Stimulated activated naive B cell treated with anti-CD40 and anti-IgM and Interleukin-4, amounts not matched to agents 10 μg/mL and 1 μg/mL and 100 μg/mL, for 72 hours (primary cell): ENCODE measurements at regions not wholly inside any gene's neighbourhood (a gene's known extent, or its start where the extent isn't known, plus 50 kb on each side); places are given as distances from the start of the nearest gene placed in this dataset.

Experiments
- ATAC-seq, 2 donors: fragments of 150-1000 bp; cut with Tn5 transposase; replicated peaks; 2 replicates each; pipeline ENCODE4 v1.10.0; 2021; ENCODE audit warnings: moderate library complexity in 1 of 2
- DNase-seq: peaks from one replicate; pipeline ENCODE4 v3.0.0; 2021
- H3K27ac Mint-ChIP-seq: one replicate; pipeline ENCODE4 v1.8.0; 2022; ENCODE audit warnings: mild to moderate bottlenecking, mixed read lengths
- H3K27me3 Mint-ChIP-seq, 2 donors: one replicate each; pipeline ENCODE4 v1.8.0; 2022; ENCODE audit warnings: mixed read lengths in 2 of 2
- H3K36me3 Mint-ChIP-seq, 2 donors: one replicate each; pipeline ENCODE4 v1.8.0; 2022; ENCODE audit warnings: mixed read lengths in 2 of 2, mild to moderate bottlenecking in 1 of 2
- H3K4me1 Mint-ChIP-seq, 2 donors: one replicate each; pipeline ENCODE4 v1.8.0; 2022; ENCODE audit warnings: mixed read lengths in 2 of 2, mild to moderate bottlenecking in 1 of 2
- H3K4me3 Mint-ChIP-seq, 2 donors: one replicate each; pipeline ENCODE4 v1.8.0; 2022; ENCODE audit warnings: mild to moderate bottlenecking in 2 of 2, mixed read lengths in 2 of 2, moderate library complexity in 1 of 2
- H3K9me3 Mint-ChIP-seq, 2 donors: one replicate each; pipeline ENCODE4 v1.8.0; 2022; ENCODE audit warnings: mixed read lengths in 2 of 2, mild to moderate bottlenecking in 1 of 2

DNA sequence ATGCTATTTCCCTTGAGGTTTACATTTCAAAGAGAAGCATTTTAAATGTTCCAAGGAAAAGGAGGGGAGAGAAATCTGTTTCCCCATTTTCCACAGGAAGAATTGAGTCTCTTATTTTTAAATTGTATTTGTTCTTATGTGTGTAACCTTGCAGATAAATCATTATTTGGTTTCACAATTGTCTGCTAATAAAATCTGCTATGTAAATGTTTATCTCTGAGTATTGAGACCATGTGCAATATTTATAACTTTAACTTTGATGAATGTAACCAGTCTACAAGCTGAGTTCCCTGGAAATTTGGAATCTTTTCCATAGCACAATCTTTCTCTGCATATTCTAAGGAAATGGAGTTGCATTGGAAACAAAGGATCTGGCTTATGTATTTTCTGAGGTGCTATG is 209.6 kb downstream of the PTBP2 start:
- Mint-ChIP-seq H3K36me3 (no peaks in the 10 kb centered on the region), H3K4me1 (no peaks in the 10 kb centered on the region), H3K27ac (no peak overlapping the region), H3K27me3 (no peaks in the 10 kb centered on the region), H3K4me3 (no peak overlapping the region), H3K9me3 (peaks cover 0 to 1% of the 10 kb centered on the region in 2 donors)
- no peak for ATAC-seq
- DNase-seq = no peak

- no peaks in the 10 kb centered on the region for H3K9me3 Mint-ChIP-seq
- no peak overlapping the region for H3K4me3 Mint-ChIP-seq
- H3K27ac Mint-ChIP-seq = no peak overlapping the region
- DNase-seq (no peak), ATAC-seq (no peak)
- H3K36me3 Mint-ChIP-seq = no peaks in the 10 kb centered on the region
- H3K27me3 Mint-ChIP-seq = no peaks in the 10 kb centered on the region
- no peaks in the 10 kb centered on the region for H3K4me1 Mint-ChIP-seq
These were observed 212.7 kb downstream of the PTBP2 start for GRCh38 chr1:96934282-96934681.

DNA sequence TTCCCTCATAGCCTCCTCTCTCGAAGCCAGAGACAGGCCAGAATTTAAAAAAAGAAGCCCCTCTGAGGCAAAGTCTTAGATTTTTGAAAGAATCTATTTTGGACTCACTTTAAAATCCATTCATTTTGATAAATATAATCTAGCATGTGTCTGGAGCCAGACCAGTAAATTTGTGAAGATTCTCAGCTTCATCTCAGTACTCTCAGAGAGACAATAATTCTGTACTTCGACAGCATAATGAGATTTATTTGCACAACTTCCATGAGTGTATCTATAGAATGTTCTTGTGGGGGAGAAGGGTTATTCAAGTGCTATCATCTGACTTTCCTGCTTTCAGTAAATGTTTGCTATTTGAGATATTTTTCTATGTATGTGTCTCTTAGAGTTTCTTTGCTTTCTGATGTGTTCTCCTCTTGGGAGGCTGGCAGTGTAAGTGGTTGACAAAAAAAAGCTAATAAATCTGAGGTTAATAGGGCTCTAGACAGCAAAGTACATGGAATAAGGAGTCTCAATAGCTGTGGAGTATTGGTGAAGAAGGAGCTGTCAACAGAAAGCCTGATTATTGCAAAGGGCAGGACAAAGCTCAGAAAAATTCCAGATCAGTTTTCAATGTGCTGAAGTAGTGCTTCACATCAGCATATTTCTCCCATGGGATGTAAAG is 223.0 kb downstream of the PTBP2 start:
- H3K27me3 Mint-ChIP-seq = no peaks in the 10 kb centered on the region
- H3K9me3 Mint-ChIP-seq = no peaks in the 10 kb centered on the region
- H3K4me1 Mint-ChIP-seq = no peaks in the 10 kb centered on the region
- no peak overlapping the region for H3K4me3 Mint-ChIP-seq
- H3K36me3 Mint-ChIP-seq = no peaks in the 10 kb centered on the region
- no peak for ATAC-seq
- no peak for DNase-seq
- no peak overlapping the region for H3K27ac Mint-ChIP-seq

DNA sequence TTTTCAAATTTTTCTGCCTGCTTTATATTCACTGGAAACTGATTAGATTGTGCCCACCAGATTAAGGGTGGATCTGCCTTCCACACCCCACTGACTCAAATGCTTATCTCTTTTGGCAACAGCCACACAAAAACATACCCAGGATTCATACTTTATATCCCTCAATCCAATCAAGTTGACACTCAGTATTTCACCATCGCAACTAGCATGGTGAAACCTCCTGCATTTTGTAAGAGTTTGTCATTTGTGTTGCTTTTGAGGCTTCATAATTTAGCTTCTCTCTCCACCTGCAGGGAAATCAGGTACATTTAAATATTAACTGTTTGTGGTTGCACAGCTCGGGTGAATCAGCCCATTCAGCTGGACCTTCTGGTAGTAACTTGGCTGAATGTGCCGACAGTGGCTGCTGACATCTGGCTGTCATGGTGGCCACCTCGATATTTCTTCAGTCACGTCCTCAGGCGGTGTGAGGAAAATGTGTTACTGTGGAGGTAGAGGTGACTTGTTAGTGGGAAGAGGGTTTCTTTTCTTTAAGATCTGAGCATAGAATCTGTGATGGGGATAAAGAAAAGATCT is 224.0 kb downstream of the PTBP2 start:
- Mint-ChIP-seq H3K4me1 (no peaks in the 10 kb centered on the region), H3K4me3 (no peak overlapping the region), H3K27ac (no peak overlapping the region), H3K9me3 (no peaks in the 10 kb centered on the region), H3K36me3 (no peaks in the 10 kb centered on the region), H3K27me3 (no peaks in the 10 kb centered on the region)
- DNase-seq (no peak), ATAC-seq (no peak)

GRCh38 chr1:96955307-96956012 is 233.9 kb downstream of the PTBP2 start:
- no peaks in the 10 kb centered on the region for H3K4me1 Mint-ChIP-seq
- ATAC-seq = no peak
- H3K36me3 Mint-ChIP-seq = no peaks in the 10 kb centered on the region
- no peak overlapping the region for H3K4me3 Mint-ChIP-seq
- no peak for DNase-seq
- H3K27ac Mint-ChIP-seq = no peak overlapping the region
- H3K9me3 Mint-ChIP-seq = no peaks in the 10 kb centered on the region
- peaks cover 5 to 7% of the 10 kb centered on the region in 2 donors for H3K27me3 Mint-ChIP-seq

- H3K4me3 Mint-ChIP-seq = no peak overlapping the region
- H3K4me1 Mint-ChIP-seq = no peaks in the 10 kb centered on the region
- H3K36me3 Mint-ChIP-seq = no peaks in the 10 kb centered on the region
- no peaks in the 10 kb centered on the region for H3K9me3 Mint-ChIP-seq
- no peak for DNase-seq
- H3K27ac Mint-ChIP-seq = no peak overlapping the region
- H3K27me3 Mint-ChIP-seq = peaks cover 2 to 17% of the 10 kb centered on the region in 2 donors
- no peak for ATAC-seq
These were observed 240.6 kb downstream of the PTBP2 start for GRCh38 chr1:96962216-96962615.

DNA sequence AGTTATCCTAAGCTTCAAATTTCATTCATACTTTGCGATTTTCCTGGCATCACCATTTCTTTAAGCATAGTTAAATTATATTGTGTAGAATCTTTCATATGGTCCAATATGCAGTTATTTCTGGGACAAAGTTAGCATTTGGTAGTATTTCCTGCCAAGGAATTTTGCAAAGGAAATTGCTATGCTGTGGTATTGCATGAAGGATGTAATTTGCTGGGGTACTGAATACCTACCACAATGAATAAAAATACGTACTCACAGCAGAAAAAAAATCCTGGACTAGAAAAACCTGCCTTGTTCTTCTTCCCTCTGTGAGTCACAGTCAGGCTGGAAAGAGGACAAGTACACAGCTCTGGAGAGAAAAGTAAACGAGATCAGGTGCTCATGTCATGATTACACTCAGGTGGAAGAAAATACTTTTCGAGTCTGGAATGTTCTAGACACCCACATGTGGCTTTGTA is 241.2 kb downstream of the PTBP2 start:
- Mint-ChIP-seq H3K9me3 (no peaks in the 10 kb centered on the region), H3K27ac (no peak overlapping the region), H3K27me3 (peaks cover 4 to 19% of the 10 kb centered on the region in 2 donors), H3K4me3 (no peak overlapping the region), H3K36me3 (no peaks in the 10 kb centered on the region), H3K4me1 (no peaks in the 10 kb centered on the region)
- DNase-seq (no peak), ATAC-seq (no peak)

- Mint-ChIP-seq H3K4me1 (no peaks in the 10 kb centered on the region), H3K4me3 (no peak overlapping the region), H3K9me3 (no peaks in the 10 kb centered on the region), H3K27me3 (peaks cover 4 to 25% of the 10 kb centered on the region in 2 donors), H3K36me3 (no peaks in the 10 kb centered on the region), H3K27ac (no peak overlapping the region)
- ATAC-seq = no peak
- DNase-seq = no peak
These were observed 243.2 kb downstream of the PTBP2 start for GRCh38 chr1:96964761-96965160.

DNA sequence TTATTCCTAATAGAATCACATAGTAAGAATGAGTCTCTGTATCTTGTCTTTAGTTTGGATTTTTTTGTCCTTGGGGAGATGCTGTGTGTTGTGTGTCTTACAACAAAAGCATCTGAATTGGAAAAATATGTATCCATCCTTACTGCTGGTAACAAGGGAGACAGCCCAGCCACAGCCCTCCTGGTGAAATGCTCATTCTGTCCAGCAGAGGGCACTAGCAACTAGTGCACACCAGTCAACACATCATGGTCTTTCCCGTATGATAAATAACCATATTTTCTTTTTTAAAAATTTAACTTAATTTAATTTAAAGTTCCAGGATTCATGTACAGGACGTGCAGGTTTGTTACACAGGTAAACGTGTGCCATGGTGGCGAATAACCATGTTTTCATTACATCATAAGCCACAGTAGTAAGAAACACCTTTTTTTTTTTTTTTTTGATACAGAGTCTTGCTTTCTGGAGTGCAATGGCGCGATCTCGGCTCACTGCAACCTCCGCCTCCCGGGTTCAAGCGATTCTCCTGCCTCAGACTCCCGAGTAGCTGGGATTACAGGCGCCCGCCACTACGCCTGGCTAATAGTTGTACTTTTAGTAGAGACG is 245.1 kb downstream of the PTBP2 start:
- Mint-ChIP-seq H3K36me3 (no peaks in the 10 kb centered on the region), H3K27me3 (peaks cover 4 to 32% of the 10 kb centered on the region in 2 donors), H3K27ac (no peak overlapping the region), H3K4me1 (no peaks in the 10 kb centered on the region), H3K9me3 (no peaks in the 10 kb centered on the region), H3K4me3 (no peak overlapping the region)
- DNase-seq (peak; percentile 41), ATAC-seq (peak; percentile 73 to 80)

DNA sequence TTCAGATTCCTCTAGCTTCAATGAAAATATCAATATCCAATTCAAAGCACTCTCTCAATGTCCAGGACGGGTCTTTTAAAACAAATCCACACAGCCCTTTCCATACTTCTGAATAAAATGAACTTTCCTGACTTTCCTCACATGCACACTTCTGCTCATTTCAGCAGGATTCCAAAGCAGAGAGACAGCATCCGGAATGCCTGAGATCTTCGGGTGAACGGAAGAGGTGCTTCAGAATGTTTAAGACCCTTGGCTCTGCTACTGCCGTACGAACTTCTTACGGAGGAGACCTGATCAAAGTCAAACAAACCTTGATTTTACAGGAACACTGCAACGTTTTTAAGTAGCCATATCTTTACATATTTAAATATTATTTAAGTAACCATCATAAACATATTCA is 245.7 kb downstream of the PTBP2 start:
- Mint-ChIP-seq H3K27me3 (peaks cover 4 to 27% of the 10 kb centered on the region in 2 donors), H3K4me1 (no peaks in the 10 kb centered on the region), H3K4me3 (no peak overlapping the region), H3K9me3 (no peaks in the 10 kb centered on the region), H3K36me3 (no peaks in the 10 kb centered on the region), H3K27ac (no peak overlapping the region)
- no peak for ATAC-seq
- no peak for DNase-seq

- Mint-ChIP-seq H3K9me3 (no peaks in the 10 kb centered on the region), H3K4me1 (no peaks in the 10 kb centered on the region), H3K27me3 (peaks cover 9 to 27% of the 10 kb centered on the region in 2 donors), H3K4me3 (no peak overlapping the region), H3K27ac (no peak overlapping the region), H3K36me3 (no peaks in the 10 kb centered on the region)
- DNase-seq (no peak), ATAC-seq (no peak)
These were observed 247.0 kb downstream of the PTBP2 start for GRCh38 chr1:96968541-96968940.

DNA sequence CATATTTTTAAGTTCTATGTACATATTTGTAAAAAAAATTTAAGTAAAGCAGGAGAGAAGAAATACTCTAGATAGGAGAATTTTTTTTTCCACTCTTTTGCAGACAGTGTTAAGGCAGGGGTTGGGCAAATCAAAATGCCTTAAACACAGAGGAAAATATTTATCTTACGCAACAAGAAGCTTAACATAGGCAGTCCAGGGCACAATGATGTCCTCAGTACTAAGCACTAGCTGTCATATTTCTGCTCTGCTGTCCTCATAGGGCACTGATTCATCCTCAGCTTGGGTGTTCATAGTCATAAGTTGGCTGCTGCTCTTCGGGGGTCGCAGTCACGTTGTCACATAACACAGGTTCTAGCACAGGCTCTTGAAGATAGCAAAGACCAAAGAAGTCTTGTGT is 247.4 kb downstream of the PTBP2 start:
- Mint-ChIP-seq H3K4me1 (no peaks in the 10 kb centered on the region), H3K36me3 (no peaks in the 10 kb centered on the region), H3K9me3 (no peaks in the 10 kb centered on the region)

GRCh38 chr1:96969656-96970163 is 248.1 kb downstream of the PTBP2 start:
- ATAC-seq (no peak), DNase-seq (no peak)
- Mint-ChIP-seq H3K4me3 (no peak overlapping the region), H3K4me1 (no peaks in the 10 kb centered on the region), H3K27ac (no peak overlapping the region), H3K9me3 (no peaks in the 10 kb centered on the region), H3K27me3 (peaks cover 10 to 29% of the 10 kb centered on the region in 2 donors), H3K36me3 (no peaks in the 10 kb centered on the region)

More for the DNA sequence above, 247.4 kb downstream of the PTBP2 start:
- no peak for DNase-seq
- Mint-ChIP-seq H3K27ac (no peak overlapping the region), H3K4me3 (no peak overlapping the region), H3K27me3 (peaks cover 10 to 27% of the 10 kb centered on the region in 2 donors)
- ATAC-seq = no peak

- H3K4me1 Mint-ChIP-seq = no peaks in the 10 kb centered on the region
- no peak for DNase-seq
- H3K27me3 Mint-ChIP-seq = peaks cover 14 to 25% of the 10 kb centered on the region in 2 donors
- no peak overlapping the region for H3K27ac Mint-ChIP-seq
- H3K36me3 Mint-ChIP-seq = no peaks in the 10 kb centered on the region
- no peak for ATAC-seq
- H3K9me3 Mint-ChIP-seq = no peaks in the 10 kb centered on the region
- no peak overlapping the region for H3K4me3 Mint-ChIP-seq
These were observed 249.9 kb downstream of the PTBP2 start for GRCh38 chr1:96971439-96971838.
